SK-N-SH (cell line): ENCODE measurements at regions not wholly inside any gene's neighbourhood (a gene's known extent, or its start where the extent isn't known, plus 50 kb on each side); places are given as distances from the start of the nearest gene placed in this dataset.

Experiments
- CTCF ChIA-PET: fragments of 300-600, 350-600 bp; formaldehyde crosslinking; extraction: SDS; loops from one replicate; lab custom pipeline; 2021; lab: Yijun Ruan, JAX
- POLR2A ChIA-PET: fragments of 350-600 bp; sonication (Branson Sonifier 250); formaldehyde crosslinking; extraction: SDS; loops from one replicate; lab custom pipeline; 2020; ENCODE audit warnings: antibody characterized with exemption, inconsistent platforms; lab: Yijun Ruan, JAX
- DNase-seq: peaks from one replicate; pipeline ENCODE4 v3.0.0; 2012
- H2AFZ ChIP-seq: fragments of 200-600 bp; sonication (generic); 2 replicates; pipeline ENCODE4 v1.8.1; 2016; ENCODE audit warnings: antibody characterized with exemption, mild to moderate bottlenecking, low read depth
- H3F3A ChIP-seq: fragments of 200-600 bp; sonication (generic); replicated peaks from 2 replicates; pipeline ENCODE3; 2016; ENCODE audit warnings: antibody characterized with exemption, mild to moderate bottlenecking; ENCODE audit not compliant: insufficient read depth
- H3K27ac ChIP-seq, 2 experiments: fragments of 200-500 bp in 1 of 2; fragments of 200-600 bp in 1 of 2; sonication (Bioruptor generic) in 1 of 2; sonication (generic), shearing (Covaris generic) in 1 of 2; 2 replicates each; pipeline versions ENCODE4 v1.5.1 to v1.6.1; 2014 to 2016; ENCODE audit warnings: low read depth in 2 of 2, inconsistent platforms in 1 of 2, low read length in 1 of 2, mild to moderate bottlenecking in 1 of 2, mixed read lengths in 1 of 2
- H3K27me3 ChIP-seq: fragments of 200-600 bp; sonication (generic), shearing (Covaris generic); 2 replicates; pipeline ENCODE4 v1.6.1; 2016; ENCODE audit warnings: mixed run types; ENCODE audit not compliant: insufficient read depth
- H3K36me3 ChIP-seq, 2 experiments: fragments of 200-500 bp in 1 of 2; fragments of 200-600 bp in 1 of 2; sonication (Bioruptor generic) in 1 of 2; sonication (generic) in 1 of 2; replicated peaks in 1 of 2; 2 replicates each; pipeline versions ENCODE3 to v1.5.1; 2014 to 2016; ENCODE audit warnings: low read length in 1 of 2, mild to moderate bottlenecking in 1 of 2; ENCODE audit not compliant: insufficient read depth in 2 of 2, control insufficient read depth in 1 of 2
- H3K4me1 ChIP-seq, 2 experiments: fragments of 200-500 bp in 1 of 2; fragments of 200-600 bp in 1 of 2; sonication (Bioruptor generic) in 1 of 2; sonication (generic), shearing (Covaris generic) in 1 of 2; 2 replicates each; pipeline versions ENCODE4 v1.5.1 to v1.6.1; 2014 to 2016; ENCODE audit warnings: low read depth in 1 of 2, low read length in 1 of 2, mixed run types in 1 of 2; ENCODE audit not compliant: insufficient read depth in 2 of 2, control insufficient read depth in 1 of 2
- H3K4me2 ChIP-seq: fragments of 200-600 bp; sonication (generic), shearing (Covaris generic); 2 replicates; pipeline ENCODE4 v1.6.1; 2017; ENCODE audit warnings: mixed run types
- H3K4me3 ChIP-seq, 2 experiments: fragments of 200-500 bp in 1 of 2; fragments of 200-600 bp in 1 of 2; sonication (Bioruptor generic) in 1 of 2; sonication (generic), shearing (Covaris generic) in 1 of 2; 2 replicates each; pipeline versions ENCODE4 v1.5.1 to v1.8.1; 2014 to 2016; ENCODE audit warnings: low read depth in 2 of 2, inconsistent platforms in 1 of 2, low read length in 1 of 2, mild to moderate bottlenecking in 1 of 2, mixed read lengths in 1 of 2, moderate library complexity in 1 of 2
- H3K79me2 ChIP-seq: fragments of 200-600 bp; sonication (generic); 2 replicates; pipeline ENCODE4 v1.8.1; 2017; ENCODE audit warnings: mild to moderate bottlenecking; ENCODE audit not compliant: insufficient read depth
- H3K9ac ChIP-seq: fragments of 200-600 bp; sonication (generic); 2 replicates; pipeline ENCODE4 v1.6.1; 2017; ENCODE audit warnings: mixed run types
- H3K9me2 ChIP-seq: fragments of 200-600 bp; sonication (generic); 2 replicates; pipeline ENCODE4 v1.6.1; 2017; ENCODE audit warnings: mixed run types
- H3K9me3 ChIP-seq: fragments of 200-600 bp; sonication (generic); 2 replicates; pipeline ENCODE4 v1.6.1; 2017; ENCODE audit warnings: mixed run types, mild to moderate bottlenecking, moderate library complexity
- H4K20me1 ChIP-seq: fragments of 200-600 bp; sonication (generic); 2 replicates; pipeline ENCODE4 v1.6.1; 2017; ENCODE audit warnings: mild to moderate bottlenecking, mixed run types; ENCODE audit not compliant: insufficient read depth
- CHD2 ChIP-seq: fragments of 150-350 bp; IDR thresholded peaks from 2 replicates; pipeline ENCODE4 v1.6.1; 2018; ENCODE audit warnings: low read length; ENCODE audit not compliant: partially characterized antibody
- EP300 ChIP-seq, 2 experiments: IDR thresholded peaks; 2 replicates each; pipeline versions ENCODE4 v1.4.0 to v1.6.1; 2012; ENCODE audit warnings: borderline replicate concordance in 1 of 2, low read depth in 1 of 2, low read length in 1 of 2
- FOSL2 ChIP-seq: IDR thresholded peaks from 2 replicates; pipeline ENCODE4 v1.4.0; 2012; ENCODE audit warnings: low read depth, mild to moderate bottlenecking, moderate library complexity, borderline replicate concordance
- FOXJ3 ChIP-seq: sonication (generic); formaldehyde crosslinking; IDR thresholded peaks from 2 replicates; pipeline ENCODE4 v1.5.1; 2020; ENCODE audit warnings: mild to moderate bottlenecking, missing genetic modification reagents
- FOXM1 ChIP-seq: IDR thresholded peaks from 2 replicates; pipeline ENCODE4 v1.4.0; 2012; ENCODE audit warnings: low read depth, mild to moderate bottlenecking
- RAD21 ChIP-seq: IDR thresholded peaks from 2 replicates; pipeline ENCODE4 v1.6.1; 2012; ENCODE audit warnings: mild to moderate bottlenecking, low read length
- RFX5 ChIP-seq: IDR thresholded peaks from 2 replicates; pipeline ENCODE4 v1.6.1; 2012; ENCODE audit warnings: mild to moderate bottlenecking, improper control_type of control experiment, low read length
- SIN3A ChIP-seq: IDR thresholded peaks from 2 replicates; pipeline ENCODE4 v1.6.1; 2012; ENCODE audit warnings: low read depth, mild to moderate bottlenecking, low read length, moderate library complexity, borderline replicate concordance
- TEAD4 ChIP-seq: IDR thresholded peaks from 2 replicates; pipeline ENCODE4 v1.4.0; 2012; ENCODE audit warnings: mild to moderate bottlenecking, borderline replicate concordance; ENCODE audit not compliant: insufficient read depth
- YY1 ChIP-seq: IDR thresholded peaks from 2 replicates; pipeline ENCODE4 v1.4.0; 2012; ENCODE audit warnings: low read depth, mild to moderate bottlenecking
- WGBS: methylation state at CpG from one replicate; pipeline ENCODE4 v1.1.6; 2017; ENCODE audit warnings: low lambda C conversion rate; 5-methylcytosine and 5-hydroxymethylcytosine counted together
- TF ChIP-seq, protein P1 (sequence below): fragments of 150-350 bp; IDR thresholded peaks from 2 replicates; pipeline ENCODE4 v1.6.1; 2016; ENCODE audit warnings: mild to moderate bottlenecking, low read depth, low read length
- TF ChIP-seq, protein P2 (sequence below): IDR thresholded peaks from 2 replicates; pipeline ENCODE4; 2012
- TF ChIP-seq, protein P3 (sequence below): fragments of 150-350 bp; IDR thresholded peaks from 2 replicates; pipeline ENCODE4 v1.6.1; 2017; ENCODE audit warnings: antibody characterized with exemption, low read length, low read depth, borderline replicate concordance

DNA sequence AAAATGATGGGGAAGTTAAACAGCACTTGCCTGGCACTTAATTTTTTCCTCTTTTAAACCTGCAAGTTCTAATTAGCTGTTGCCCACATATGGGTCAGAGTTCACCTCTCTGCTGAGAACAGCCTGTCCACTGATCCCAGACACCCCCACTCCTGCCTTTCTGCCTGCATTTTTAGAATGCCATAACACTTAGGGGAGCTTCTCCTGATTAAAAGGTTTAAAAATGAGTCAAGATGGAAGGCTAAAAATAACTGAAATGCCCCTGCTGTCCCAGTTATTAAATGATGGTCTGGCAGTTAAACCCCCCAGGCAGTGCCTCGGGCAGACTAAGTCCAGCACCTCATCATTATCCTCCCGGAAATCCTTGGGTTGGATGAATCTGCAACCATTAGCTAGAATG is 913.6 kb upstream of the ARPP21 start:
- Histone ChIP-seq H3K27me3 (no peaks in the 10 kb centered on the region), H3K4me3 (no peak overlapping the region), H3K27ac (no peak overlapping the region), H3K4me2 (no peak overlapping the region), H3K4me1 (no peaks in the 10 kb centered on the region; a peak in 1 of 4 replicates), H3K9me2 (no peaks in the 10 kb centered on the region), H2AFZ (no peak overlapping the region), H3K36me3 (no peaks in the 10 kb centered on the region), H4K20me1 (no peaks in the 10 kb centered on the region), H3K79me2 (no peaks in the 10 kb centered on the region), H3F3A (no peaks in the 10 kb centered on the region), H3K9ac (no peak overlapping the region), H3K9me3 (no peaks in the 10 kb centered on the region)
- no peak for DNase-seq
- CTCF ChIA-PET = interaction anchor here (1.1 kb wide), 1 partner anchor 11 kb away, joined by 3 read pairs; no protein-coding TSS in a partner anchor
- POLR2A ChIA-PET = no interaction called here
- TF ChIP-seq, protein P1, sequence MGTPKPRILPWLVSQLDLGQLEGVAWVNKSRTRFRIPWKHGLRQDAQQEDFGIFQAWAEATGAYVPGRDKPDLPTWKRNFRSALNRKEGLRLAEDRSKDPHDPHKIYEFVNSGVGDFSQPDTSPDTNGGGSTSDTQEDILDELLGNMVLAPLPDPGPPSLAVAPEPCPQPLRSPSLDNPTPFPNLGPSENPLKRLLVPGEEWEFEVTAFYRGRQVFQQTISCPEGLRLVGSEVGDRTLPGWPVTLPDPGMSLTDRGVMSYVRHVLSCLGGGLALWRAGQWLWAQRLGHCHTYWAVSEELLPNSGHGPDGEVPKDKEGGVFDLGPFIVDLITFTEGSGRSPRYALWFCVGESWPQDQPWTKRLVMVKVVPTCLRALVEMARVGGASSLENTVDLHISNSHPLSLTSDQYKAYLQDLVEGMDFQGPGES = no peak
- TF ChIP-seq FOSL2 (no peak), FOXJ3 (CRISPR knock-in tag) (no peak)
- 18% methylated on average over 2 of the region's 2 CpGs for WGBS

DNA sequence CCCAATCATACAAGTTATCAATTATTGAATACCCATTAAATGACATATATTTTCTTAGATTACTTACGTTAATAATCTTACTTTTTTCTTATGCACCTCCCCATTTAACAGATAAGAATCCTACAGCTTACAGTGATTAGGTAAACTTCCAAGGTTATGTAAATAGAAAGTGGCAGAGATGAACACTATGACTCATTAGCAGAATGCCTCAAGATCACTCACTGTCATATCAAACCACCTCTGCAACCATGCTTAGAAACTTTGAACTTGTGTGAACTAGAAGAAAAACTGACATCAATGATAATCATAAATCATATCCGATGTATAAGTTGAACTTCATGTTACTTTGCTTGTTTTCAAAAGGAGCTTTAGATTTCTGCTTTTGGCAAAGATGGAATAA is 911.6 kb upstream of the ARPP21 start:
- H3K9ac ChIP-seq = no peak overlapping the region
- no peak overlapping the region for H3K4me3 ChIP-seq
- H2AFZ ChIP-seq = no peak overlapping the region
- CTCF ChIA-PET = no interaction called here
- H4K20me1 ChIP-seq = no peaks in the 10 kb centered on the region
- H3F3A ChIP-seq = no peaks in the 10 kb centered on the region
- H3K27me3 ChIP-seq = no peaks in the 10 kb centered on the region
- no peak overlapping the region for H3K27ac ChIP-seq
- no peaks in the 10 kb centered on the region for H3K36me3 ChIP-seq
- no peaks in the 10 kb centered on the region for H3K9me3 ChIP-seq
- H3K4me2 ChIP-seq = no peak overlapping the region
- POLR2A ChIA-PET = no interaction called here
- WGBS = 26% methylated on average over 2 of the region's 2 CpGs
- no peaks in the 10 kb centered on the region; a peak in 1 of 4 replicates for H3K4me1 ChIP-seq
- H3K79me2 ChIP-seq = no peaks in the 10 kb centered on the region
- no peaks in the 10 kb centered on the region for H3K9me2 ChIP-seq
- TF ChIP-seq TEAD4 (no peak), YY1 (no peak), RFX5 (no peak), RAD21 (no peak), SIN3A (no peak), EP300 (IDR thresholded peaks at IDR 0.05; ENCODE audit: borderline replicate concordance in 1 of 2, low read depth in 1 of 2, low read length in 1 of 2) (no peak), FOXJ3 (CRISPR knock-in tag) (no peak), CHD2 (no peak), FOXM1 (no peak)
- TF ChIP-seq, protein P2, sequence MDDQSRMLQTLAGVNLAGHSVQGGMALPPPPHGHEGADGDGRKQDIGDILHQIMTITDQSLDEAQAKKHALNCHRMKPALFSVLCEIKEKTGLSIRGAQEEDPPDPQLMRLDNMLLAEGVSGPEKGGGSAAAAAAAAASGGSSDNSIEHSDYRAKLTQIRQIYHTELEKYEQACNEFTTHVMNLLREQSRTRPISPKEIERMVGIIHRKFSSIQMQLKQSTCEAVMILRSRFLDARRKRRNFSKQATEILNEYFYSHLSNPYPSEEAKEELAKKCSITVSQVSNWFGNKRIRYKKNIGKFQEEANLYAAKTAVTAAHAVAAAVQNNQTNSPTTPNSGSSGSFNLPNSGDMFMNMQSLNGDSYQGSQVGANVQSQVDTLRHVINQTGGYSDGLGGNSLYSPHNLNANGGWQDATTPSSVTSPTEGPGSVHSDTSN = no peak
- TF ChIP-seq, protein P3, sequence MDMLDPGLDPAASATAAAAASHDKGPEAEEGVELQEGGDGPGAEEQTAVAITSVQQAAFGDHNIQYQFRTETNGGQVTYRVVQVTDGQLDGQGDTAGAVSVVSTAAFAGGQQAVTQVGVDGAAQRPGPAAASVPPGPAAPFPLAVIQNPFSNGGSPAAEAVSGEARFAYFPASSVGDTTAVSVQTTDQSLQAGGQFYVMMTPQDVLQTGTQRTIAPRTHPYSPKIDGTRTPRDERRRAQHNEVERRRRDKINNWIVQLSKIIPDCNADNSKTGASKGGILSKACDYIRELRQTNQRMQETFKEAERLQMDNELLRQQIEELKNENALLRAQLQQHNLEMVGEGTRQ = no peak
- TF ChIP-seq, protein P1 = no peak
- TF ChIP-seq, all 33 proteins: peak for 0
- DNase-seq = no peak
